ENCODE measurements at regions not wholly inside any gene's neighbourhood (a gene's known extent, or its start where the extent isn't known, plus 50 kb on each side); places are given as distances from the start of the nearest gene placed in this dataset.

- TF ChIP-seq POLR2A (IDR thresholded peaks at IDR 0.05; ENCODE audit: low read length) (no peak), GATA1 (IDR thresholded peaks at IDR 0.05; ENCODE audit: low read depth, low read length) (no peak)
Observed at GRCh38 chr1:218863987-218864386, 309.7 kb upstream of the LYPLAL1 start.
